ENCODE measurements at regions not wholly inside any gene's neighbourhood (a gene's known extent, or its start where the extent isn't known, plus 50 kb on each side); places are given as distances from the start of the nearest gene placed in this dataset.

- Histone ChIP-seq H3K4me3 (no peak overlapping the region), H3K27me3 (ENCODE audit: insufficient read depth) (no peaks in the 10 kb centered on the region), H3K4me2 (no peak overlapping the region), H2AFZ (no peak overlapping the region), H3F3A (replicated peaks; ENCODE audit: low read depth) (no peaks in the 10 kb centered on the region), H4K20me1 (replicated peaks; ENCODE audit: insufficient read depth) (no peaks in the 10 kb centered on the region), H3K27ac (ENCODE audit: low read depth) (no peak overlapping the region), H3K4me1 (ENCODE audit: insufficient read depth) (peaks cover 4% of the 10 kb centered on the region; the same call in 1 of the 2 replicates), H3K36me3 (ENCODE audit: insufficient read depth) (no peaks in the 10 kb centered on the region), H3K9me2 (ENCODE audit: insufficient read depth) (no peaks in the 10 kb centered on the region), H3K79me2 (replicated peaks; ENCODE audit: insufficient read depth) (no peaks in the 10 kb centered on the region)
- DNase-seq (ENCODE audit: low spot score) (no peak), ATAC-seq (no peak)
- Mint-ChIP-seq H3K9me3 (no peaks in the 10 kb centered on the region), H3K36me3 (ENCODE audit: low read depth) (no peaks in the 10 kb centered on the region), H3K4me3 (no peak overlapping the region), H3K27me3 (ENCODE audit: insufficient read depth, low read depth, poor library complexity) (no peaks in the 10 kb centered on the region), H3K27ac (no peak overlapping the region), H3K4me1 (peaks cover 10% of the 10 kb centered on the region)
- TF ChIP-seq ZNF114 (CRISPR knock-in tag; IDR thresholded peaks at IDR 0.05) (no peak), JUNB (IDR thresholded peaks at IDR 0.05; ENCODE audit: unreplicated experiment) (no peak), EZH2phosphoT487 (IDR thresholded peaks at IDR 0.05; ENCODE audit: unreplicated experiment) (no peak), POLR2AphosphoS5 (IDR thresholded peaks at IDR 0.05; ENCODE audit: low read depth) (no peak), STAT1 (IDR thresholded peaks at IDR 0.05; ENCODE audit: unreplicated experiment) (no peak), REST (IDR thresholded peaks at IDR 0.05; ENCODE audit: unreplicated experiment) (no peak), ZNF331 (CRISPR knock-in tag; IDR thresholded peaks at IDR 0.05; ENCODE audit: low read depth) (no peak), EZH2 (IDR thresholded peaks at IDR 0.05; ENCODE audit: low read depth, unreplicated experiment) (no peak), NANOG (IDR thresholded peaks at IDR 0.05; ENCODE audit: borderline replicate concordance) (no peak), ZNF462 (CRISPR knock-in tag; IDR thresholded peaks at IDR 0.05) (no peak), CREB1 (CRISPR knock-in tag; IDR thresholded peaks at IDR 0.05; ENCODE audit: low read depth) (no peak)
- TF ChIP-seq, protein P1, sequence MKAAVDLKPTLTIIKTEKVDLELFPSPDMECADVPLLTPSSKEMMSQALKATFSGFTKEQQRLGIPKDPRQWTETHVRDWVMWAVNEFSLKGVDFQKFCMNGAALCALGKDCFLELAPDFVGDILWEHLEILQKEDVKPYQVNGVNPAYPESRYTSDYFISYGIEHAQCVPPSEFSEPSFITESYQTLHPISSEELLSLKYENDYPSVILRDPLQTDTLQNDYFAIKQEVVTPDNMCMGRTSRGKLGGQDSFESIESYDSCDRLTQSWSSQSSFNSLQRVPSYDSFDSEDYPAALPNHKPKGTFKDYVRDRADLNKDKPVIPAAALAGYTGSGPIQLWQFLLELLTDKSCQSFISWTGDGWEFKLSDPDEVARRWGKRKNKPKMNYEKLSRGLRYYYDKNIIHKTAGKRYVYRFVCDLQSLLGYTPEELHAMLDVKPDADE (IDR thresholded peaks at IDR 0.05), result no peak
- TF ChIP-seq, protein P2, sequence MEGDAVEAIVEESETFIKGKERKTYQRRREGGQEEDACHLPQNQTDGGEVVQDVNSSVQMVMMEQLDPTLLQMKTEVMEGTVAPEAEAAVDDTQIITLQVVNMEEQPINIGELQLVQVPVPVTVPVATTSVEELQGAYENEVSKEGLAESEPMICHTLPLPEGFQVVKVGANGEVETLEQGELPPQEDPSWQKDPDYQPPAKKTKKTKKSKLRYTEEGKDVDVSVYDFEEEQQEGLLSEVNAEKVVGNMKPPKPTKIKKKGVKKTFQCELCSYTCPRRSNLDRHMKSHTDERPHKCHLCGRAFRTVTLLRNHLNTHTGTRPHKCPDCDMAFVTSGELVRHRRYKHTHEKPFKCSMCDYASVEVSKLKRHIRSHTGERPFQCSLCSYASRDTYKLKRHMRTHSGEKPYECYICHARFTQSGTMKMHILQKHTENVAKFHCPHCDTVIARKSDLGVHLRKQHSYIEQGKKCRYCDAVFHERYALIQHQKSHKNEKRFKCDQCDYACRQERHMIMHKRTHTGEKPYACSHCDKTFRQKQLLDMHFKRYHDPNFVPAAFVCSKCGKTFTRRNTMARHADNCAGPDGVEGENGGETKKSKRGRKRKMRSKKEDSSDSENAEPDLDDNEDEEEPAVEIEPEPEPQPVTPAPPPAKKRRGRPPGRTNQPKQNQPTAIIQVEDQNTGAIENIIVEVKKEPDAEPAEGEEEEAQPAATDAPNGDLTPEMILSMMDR (conservative IDR thresholded peaks at IDR 0.05; ENCODE audit: low read depth in 2 of 2), result no peak
Observed at GRCh38 chr1:228905701-228906101, 170.4 kb downstream of the RHOU start.

Data from GM23338 (cell line).